Caco-2 (cell line): ENCODE measurements at regions not wholly inside any gene's neighbourhood (a gene's known extent, or its start where the extent isn't known, plus 50 kb on each side); places are given as distances from the start of the nearest gene placed in this dataset.

Source experiments
- BruUV-seq: library from RNA; stranded (reverse); fragments of 400-500 nt; replicated peaks from 2 replicates; lab custom pipeline; 2021; lab: Mats Ljungman, UMichigan
- CTCF ChIA-PET: fragments of 300-600 bp; sonication (Branson Sonifier 250); formaldehyde crosslinking; loops from one replicate; lab custom pipeline; 2022; ENCODE audit warnings: antibody characterized with exemption; lab: Charles Lee
- POLR2A ChIA-PET: fragments of 300-600 bp; sonication (Branson Sonifier 250); formaldehyde crosslinking; loops from one replicate; lab custom pipeline; 2022; ENCODE audit warnings: antibody characterized with exemption; lab: Charles Lee
- DNase-seq, 2 experiments: peaks; one replicate each; pipeline versions ENCODE4 v3.0.0 to v3.0.0-alpha.2; 2020 to 2022
- H3K27me3 ChIP-seq: replicated peaks from 2 replicates; pipeline ENCODE4 v1.6.0; 2011; ENCODE audit warnings: low read length; ENCODE audit not compliant: control insufficient read depth, insufficient read depth
- H3K36me3 ChIP-seq: 2 replicates; pipeline ENCODE4 v1.5.1; 2011; ENCODE audit warnings: low read length; ENCODE audit not compliant: control insufficient read depth, insufficient read depth
- H3K4me1 ChIP-seq: fragments of 250-450 bp; sonication (Bioruptor Pico); 2 replicates; pipeline ENCODE4 v1.5.1; 2020; ENCODE audit warnings: mild to moderate bottlenecking
- H3K4me3 ChIP-seq: 2 replicates; pipeline ENCODE4 v1.5.1; 2011; ENCODE audit warnings: low read depth, mild to moderate bottlenecking, control low read depth, low read length
- H3K9me3 ChIP-seq: fragments of 250-450 bp; sonication (Bioruptor Pico); 2 replicates; pipeline ENCODE4 v1.5.1; 2020; ENCODE audit warnings: mild to moderate bottlenecking, moderate library complexity
- H3K27ac Mint-ChIP-seq: one replicate; pipeline ENCODE4 v1.8.0; 2022; ENCODE audit warnings: mixed read lengths; ENCODE audit not compliant: unreplicated experiment
- H3K27me3 Mint-ChIP-seq: one replicate; pipeline ENCODE4 v1.8.0; 2022; ENCODE audit warnings: mixed read lengths; ENCODE audit not compliant: insufficient read depth, unreplicated experiment
- H3K36me3 Mint-ChIP-seq: one replicate; pipeline ENCODE4 v1.8.0; 2022; ENCODE audit warnings: mild to moderate bottlenecking, mixed read lengths; ENCODE audit not compliant: insufficient read depth, unreplicated experiment
- H3K4me1 Mint-ChIP-seq: one replicate; pipeline ENCODE4 v1.8.0; 2022; ENCODE audit warnings: low read depth, mixed read lengths; ENCODE audit not compliant: unreplicated experiment
- H3K4me3 Mint-ChIP-seq: one replicate; pipeline ENCODE4 v1.8.0; 2022; ENCODE audit warnings: mild to moderate bottlenecking, moderate library complexity, mixed read lengths; ENCODE audit not compliant: unreplicated experiment
- H3K9me3 Mint-ChIP-seq: one replicate; pipeline ENCODE4 v1.8.0; 2022; ENCODE audit warnings: mixed read lengths; ENCODE audit not compliant: unreplicated experiment
- CTCF ChIP-seq, 2 experiments: fragments of 200-600 bp in 1 of 2; IDR thresholded peaks; 1 replicate in 1 of 2; 2 replicates in 1 of 2; pipeline versions ENCODE4 v1.5.1 to v1.8.0; 2011 to 2022; ENCODE audit warnings: antibody characterized with exemption in 1 of 2, control low read depth in 1 of 2, inconsistent platforms in 1 of 2, low read depth in 1 of 2, low read length in 1 of 2, mild to moderate bottlenecking in 1 of 2, moderate library complexity in 1 of 2; ENCODE audit not compliant: insufficient read depth in 1 of 2, severe bottlenecking in 1 of 2, unreplicated experiment in 1 of 2
- intact Hi-C: fragments of 100-400 bp; cut with micrococcal nuclease; formaldehyde crosslinking; loops from one replicate; pipeline ENCODE4 v1.10.0; 2022; ENCODE audit not compliant: unreplicated experiment

- Mint-ChIP-seq H3K9me3 (no peaks in the 10 kb centered on the region), H3K4me3 (no peak overlapping the region), H3K4me1 (no peaks in the 10 kb centered on the region), H3K27me3 (peaks cover 9% of the 10 kb centered on the region), H3K27ac (no peak overlapping the region), H3K36me3 (no peaks in the 10 kb centered on the region)
- Histone ChIP-seq H3K36me3 (no peaks in the 10 kb centered on the region), H3K4me1 (no peaks in the 10 kb centered on the region), H3K4me3 (no peak overlapping the region), H3K27me3 (peaks cover 5% of the 10 kb centered on the region), H3K9me3 (no peaks in the 10 kb centered on the region)
- intact Hi-C loops = no loop called here
- ChIA-PET POLR2A (no interaction called here), CTCF (no interaction called here)
- no TSS peak for BruUV-seq
- no peak for TF ChIP-seq CTCF (IDR thresholded peaks at IDR 0.05; ENCODE audit: insufficient read depth in 1 of 2, low read depth in 1 of 2, low read length in 1 of 2, severe bottlenecking in 1 of 2, unreplicated experiment in 1 of 2)
- DNase-seq = no peak
Measured at GRCh38 chr2:66331176-66331575, 103.7 kb upstream of the MEIS1 start.

DNA sequence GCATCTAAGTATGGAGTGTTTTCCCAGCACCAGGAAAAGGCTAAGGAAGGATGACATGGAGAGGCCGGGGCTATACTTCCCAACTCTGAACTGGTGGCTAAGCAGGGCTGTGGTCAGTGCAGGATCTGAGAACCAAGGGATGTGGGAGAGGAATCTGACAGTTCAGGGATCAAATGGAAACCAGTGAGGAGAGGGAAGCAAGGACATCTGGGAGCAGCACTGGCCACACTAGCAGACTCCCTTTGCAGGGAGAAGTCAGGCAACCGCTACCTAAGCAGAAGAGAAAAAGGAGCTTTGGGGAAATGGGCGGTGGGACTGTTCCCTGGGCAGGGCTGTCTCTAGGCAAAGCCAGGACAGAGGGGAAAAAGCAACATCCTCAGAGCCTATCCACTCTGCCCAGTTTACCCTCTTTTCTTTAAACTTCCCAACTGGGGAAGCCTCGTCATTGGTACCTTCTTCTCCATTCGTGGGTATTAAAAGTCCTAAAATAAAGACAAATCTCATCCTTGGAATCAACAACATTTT is 105.8 kb upstream of the MEIS1 start:
- Mint-ChIP-seq H3K27me3 (peaks cover 11% of the 10 kb centered on the region), H3K4me3 (no peak overlapping the region), H3K4me1 (no peaks in the 10 kb centered on the region), H3K9me3 (no peaks in the 10 kb centered on the region), H3K36me3 (no peaks in the 10 kb centered on the region), H3K27ac (no peak overlapping the region)
- intact Hi-C loops = no loop called here
- Histone ChIP-seq H3K36me3 (no peaks in the 10 kb centered on the region), H3K9me3 (no peaks in the 10 kb centered on the region), H3K27me3 (peaks cover 5% of the 10 kb centered on the region), H3K4me1 (no peaks in the 10 kb centered on the region), H3K4me3 (no peak overlapping the region)
- BruUV-seq = no TSS peak
- DNase-seq = no peak
- CTCF ChIA-PET = no interaction called here
- no peak for TF ChIP-seq CTCF (IDR thresholded peaks at IDR 0.05; ENCODE audit: insufficient read depth in 1 of 2, low read depth in 1 of 2, low read length in 1 of 2, severe bottlenecking in 1 of 2, unreplicated experiment in 1 of 2)
- POLR2A ChIA-PET = no interaction called here

DNA sequence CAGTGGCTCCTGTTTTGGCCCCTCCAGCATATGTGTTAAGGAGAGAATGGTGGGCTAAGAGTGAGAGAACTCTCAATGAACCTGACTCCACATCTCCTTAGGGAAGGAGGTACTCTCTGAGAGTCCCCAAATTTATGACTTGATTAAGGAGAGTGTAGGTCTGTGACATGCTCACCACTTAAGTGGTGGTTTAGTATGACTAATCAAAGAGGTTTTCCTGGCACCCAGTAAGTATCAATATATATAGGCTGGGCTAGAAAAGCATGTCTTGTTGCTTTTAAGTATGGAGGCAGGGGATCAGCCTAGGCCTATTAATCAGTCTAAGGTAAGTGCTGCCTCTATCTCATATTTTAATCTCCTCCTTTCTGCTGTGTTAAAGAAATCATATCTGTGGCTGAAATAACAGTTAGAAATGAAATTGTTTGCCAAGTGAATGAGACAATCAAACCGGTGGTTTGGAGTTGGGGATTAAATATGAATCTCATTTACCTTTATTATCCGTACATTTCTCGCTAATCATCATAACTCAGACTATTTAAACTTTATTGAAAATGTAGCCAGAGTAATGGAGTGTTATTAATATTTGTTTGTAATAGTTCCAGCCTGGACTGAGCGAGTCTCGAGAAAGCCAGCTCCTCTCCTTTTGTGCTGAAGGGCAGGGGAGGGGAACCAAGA is 107.7 kb upstream of the MEIS1 start:
- ChIA-PET CTCF (no interaction called here), POLR2A (no interaction called here)

More for the DNA sequence above, 107.7 kb upstream of the MEIS1 start:
- no peaks in the 10 kb centered on the region for H3K36me3 Mint-ChIP-seq
- H3K9me3 Mint-ChIP-seq = no peaks in the 10 kb centered on the region
- BruUV-seq = no TSS peak
- H3K27ac Mint-ChIP-seq = no peak overlapping the region
- H3K4me3 Mint-ChIP-seq = no peak overlapping the region
- no peak for DNase-seq
- TF ChIP-seq CTCF (IDR thresholded peaks at IDR 0.05; ENCODE audit: insufficient read depth in 1 of 2, low read depth in 1 of 2, low read length in 1 of 2, severe bottlenecking in 1 of 2, unreplicated experiment in 1 of 2) = no peak
- no peaks in the 10 kb centered on the region for H3K4me1 Mint-ChIP-seq
- no peaks in the 10 kb centered on the region for H3K4me1 ChIP-seq
- H3K36me3 ChIP-seq = no peaks in the 10 kb centered on the region
- H3K9me3 ChIP-seq = no peaks in the 10 kb centered on the region
- H3K27me3 ChIP-seq = peaks cover 5% of the 10 kb centered on the region
- H3K4me3 ChIP-seq = no peak overlapping the region
- intact Hi-C loops = no loop called here
- H3K27me3 Mint-ChIP-seq = peaks cover 22% of the 10 kb centered on the region
